Activated T-cell treated with anti-CD3 and anti-CD28 coated beads, Interleukin-2, amount 50 U/mL, for 4 hours (primary cell): ENCODE measurements at regions not wholly inside any gene's neighbourhood (a gene's known extent, or its start where the extent isn't known, plus 50 kb on each side); places are given as distances from the start of the nearest gene placed in this dataset.

ENCODE experiments used
- ATAC-seq, 2 donors: fragments of 200-7000 bp; cut with Tn5 transposase; one replicate each; pipeline ENCODE4 v1.10.0; 2021
- DNase-seq: peaks from one replicate; pipeline ENCODE4 v3.0.0-alpha.2; 2020
- H3K27me3 Mint-ChIP-seq: one replicate; pipeline ENCODE4 v1.8.0; 2021; ENCODE audit warnings: low read depth, mixed read lengths
- H3K36me3 Mint-ChIP-seq: one replicate; pipeline ENCODE4 v1.8.0; 2022; ENCODE audit warnings: mixed read lengths; ENCODE audit not compliant: insufficient read depth
- H3K4me1 Mint-ChIP-seq: one replicate; pipeline ENCODE4 v1.8.0; 2021; ENCODE audit warnings: low read depth, mixed read lengths
- H3K4me3 Mint-ChIP-seq: one replicate; pipeline ENCODE4 v1.8.0; 2021; ENCODE audit warnings: mild to moderate bottlenecking, moderate library complexity, mixed read lengths
- H3K9me3 Mint-ChIP-seq: one replicate; pipeline ENCODE4 v1.8.0; 2021; ENCODE audit warnings: mixed read lengths

DNA sequence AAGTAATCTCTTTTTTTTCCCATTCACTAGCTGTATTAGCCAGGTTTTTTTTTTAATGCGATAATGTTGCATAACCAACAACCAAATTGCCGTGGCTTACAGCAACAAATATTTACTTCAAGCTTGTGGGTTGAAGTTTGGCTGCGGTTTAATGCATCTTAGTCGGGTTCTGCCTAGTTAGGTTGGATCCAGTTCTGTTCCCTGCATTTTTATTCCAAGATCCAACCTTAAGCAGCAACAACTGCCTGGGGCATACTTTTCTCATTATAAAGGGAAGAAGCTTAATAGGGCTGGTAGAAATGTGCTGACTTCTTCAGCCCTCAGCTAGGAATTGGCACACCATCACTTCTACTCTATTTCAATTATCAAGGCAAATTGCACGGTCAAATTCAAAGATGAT lies 1115.5 kb upstream of the AUTS2 start:
- Mint-ChIP-seq H3K36me3 (no peaks in the 10 kb centered on the region), H3K27me3 (no peaks in the 10 kb centered on the region)

DNA sequence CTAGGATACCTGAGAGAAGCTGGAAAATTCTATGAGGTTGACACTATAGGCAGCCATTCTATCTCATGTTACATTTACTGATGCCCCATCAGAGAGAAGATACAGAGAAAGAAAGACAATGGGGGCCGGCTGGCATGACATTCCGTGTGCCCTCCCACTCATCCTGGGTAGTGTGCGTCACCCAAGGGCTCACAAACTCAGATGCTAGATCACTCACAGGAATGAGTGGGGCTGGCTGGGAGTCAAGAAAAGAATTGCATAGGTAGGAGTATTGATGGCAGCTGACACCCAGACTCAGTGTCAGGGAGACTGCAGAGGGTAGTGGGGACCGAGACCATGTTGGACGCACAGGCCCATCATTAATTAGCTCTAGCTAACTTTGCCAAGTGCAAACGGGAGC lies 1113.5 kb upstream of the AUTS2 start:
- DNase-seq (no peak), ATAC-seq (no peak)
- Mint-ChIP-seq H3K9me3 (peaks cover 27% of the 10 kb centered on the region), H3K36me3 (no peaks in the 10 kb centered on the region), H3K4me1 (no peaks in the 10 kb centered on the region), H3K27me3 (no peaks in the 10 kb centered on the region), H3K4me3 (no peak overlapping the region)

More for the DNA sequence above, 1115.5 kb upstream of the AUTS2 start:
- DNase-seq = no peak
- ATAC-seq = no peak
- H3K4me3 Mint-ChIP-seq = no peak overlapping the region
- peaks cover 21% of the 10 kb centered on the region for H3K9me3 Mint-ChIP-seq
- no peaks in the 10 kb centered on the region for H3K4me1 Mint-ChIP-seq

DNA sequence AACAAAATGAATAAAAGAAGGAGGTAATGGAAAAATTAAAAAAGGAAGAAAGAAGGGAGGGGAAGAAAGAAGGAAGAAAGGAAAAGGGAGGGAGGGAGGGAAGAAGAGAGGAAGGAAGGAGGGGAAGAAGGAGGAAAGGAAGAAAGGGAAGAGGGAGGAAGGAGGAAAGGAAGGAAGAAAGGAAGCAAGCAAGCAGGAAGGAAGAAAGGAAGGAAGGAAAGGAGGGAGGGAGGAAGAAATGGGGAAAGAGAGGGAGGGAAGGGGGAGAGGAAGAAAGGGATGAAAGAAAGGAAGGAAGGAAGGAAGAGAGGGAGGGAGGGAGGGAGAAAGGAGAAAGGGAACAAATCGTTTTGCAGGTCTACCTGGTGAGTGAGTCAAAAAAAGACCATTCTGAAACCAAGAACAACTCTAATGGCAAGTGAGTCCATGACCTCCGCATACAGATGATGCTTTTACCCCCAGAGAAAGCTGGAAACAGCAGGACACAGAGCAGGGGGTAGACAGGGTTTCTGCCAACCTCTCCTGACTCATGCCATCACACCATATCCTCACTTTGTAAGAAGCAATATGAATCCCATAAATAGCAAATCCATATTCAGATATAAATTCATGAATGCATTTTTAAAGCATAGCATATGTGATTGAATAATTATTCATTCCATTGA lies 1112.9 kb upstream of the AUTS2 start:
- DNase-seq (no peak), ATAC-seq (no peak)
- no peaks in the 10 kb centered on the region for H3K36me3 Mint-ChIP-seq
- H3K4me1 Mint-ChIP-seq = no peaks in the 10 kb centered on the region
- no peaks in the 10 kb centered on the region for H3K27me3 Mint-ChIP-seq
- H3K9me3 Mint-ChIP-seq = peaks cover 28% of the 10 kb centered on the region
- H3K4me3 Mint-ChIP-seq = no peak overlapping the region

DNA sequence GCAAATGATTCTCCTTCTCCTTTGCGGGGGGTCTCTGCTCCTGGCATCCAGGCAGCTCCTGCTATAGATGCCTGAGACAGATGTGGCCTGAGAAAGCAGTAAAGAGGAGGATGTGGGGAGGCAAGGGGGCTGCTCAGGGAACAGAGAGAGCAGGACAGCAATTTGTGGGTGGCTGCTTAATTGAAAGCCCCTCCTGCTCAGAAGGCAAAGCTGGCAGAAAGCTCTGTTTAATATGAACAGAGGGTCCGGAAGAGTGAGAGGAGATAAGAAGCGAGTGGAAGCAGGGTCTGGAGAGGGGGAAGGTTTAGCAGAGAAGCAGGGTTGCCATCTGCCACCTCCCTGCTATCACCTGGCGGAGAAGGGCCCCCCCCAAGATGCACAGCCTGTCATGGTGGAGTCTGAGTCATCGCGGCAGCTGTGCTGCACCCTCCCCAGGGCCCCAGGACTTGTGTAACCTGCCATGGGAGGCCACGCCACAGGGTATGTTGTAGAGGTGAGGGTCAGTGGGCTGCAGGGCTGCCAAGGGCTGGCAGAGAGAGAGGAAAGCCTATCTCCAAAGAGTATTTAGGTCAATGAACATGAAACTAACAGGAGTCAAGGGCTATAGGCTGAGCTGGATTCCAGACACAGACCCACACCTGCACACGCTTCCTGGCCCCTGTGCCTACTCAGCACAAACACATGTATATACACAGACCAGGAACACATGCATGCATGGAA lies 1109.8 kb upstream of the AUTS2 start:
- no peak for ATAC-seq
- no peaks in the 10 kb centered on the region for H3K4me1 Mint-ChIP-seq
- no peaks in the 10 kb centered on the region for H3K36me3 Mint-ChIP-seq
- no peak overlapping the region for H3K4me3 Mint-ChIP-seq
- no peak for DNase-seq
- no peaks in the 10 kb centered on the region for H3K27me3 Mint-ChIP-seq
- H3K9me3 Mint-ChIP-seq = peaks cover 17% of the 10 kb centered on the region

- H3K4me1 Mint-ChIP-seq = no peaks in the 10 kb centered on the region
- no peaks in the 10 kb centered on the region for H3K27me3 Mint-ChIP-seq
- no peak for DNase-seq
- H3K4me3 Mint-ChIP-seq = no peak overlapping the region
- H3K36me3 Mint-ChIP-seq = no peaks in the 10 kb centered on the region
- ATAC-seq = no peak
- peaks cover 19% of the 10 kb centered on the region for H3K9me3 Mint-ChIP-seq
These were observed 1106.5 kb upstream of the AUTS2 start for GRCh38 chr7:68491523-68492358.

GRCh38 chr7:68492359-68492690 lies 1106.0 kb upstream of the AUTS2 start:
- DNase-seq = no peak
- no peak for ATAC-seq
- no peaks in the 10 kb centered on the region for H3K27me3 Mint-ChIP-seq

DNA sequence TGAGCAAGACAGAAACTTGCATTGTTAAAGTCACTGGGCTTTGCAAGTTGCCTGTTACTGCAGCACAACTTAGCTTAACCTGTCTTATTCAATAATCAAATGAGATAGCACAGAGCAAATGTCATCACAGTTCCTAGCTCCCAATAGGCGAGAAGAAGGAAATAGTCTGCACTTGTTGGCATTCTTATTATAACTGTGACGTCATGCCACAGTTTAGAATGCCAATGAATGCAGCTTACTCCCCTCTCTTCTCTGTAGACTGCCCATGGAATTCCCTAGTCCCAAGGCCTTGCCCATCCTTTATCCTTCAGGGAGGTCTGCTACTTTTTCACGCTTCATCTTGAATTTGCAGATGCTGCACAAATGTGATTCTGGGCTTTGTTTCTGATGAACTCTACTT lies 1094.9 kb upstream of the AUTS2 start:
- H3K9me3 Mint-ChIP-seq = peaks cover 25% of the 10 kb centered on the region
- no peaks in the 10 kb centered on the region for H3K4me1 Mint-ChIP-seq
- ATAC-seq (no peak), DNase-seq (no peak)
- no peak overlapping the region for H3K4me3 Mint-ChIP-seq
- no peaks in the 10 kb centered on the region for H3K27me3 Mint-ChIP-seq
- no peaks in the 10 kb centered on the region for H3K36me3 Mint-ChIP-seq

More at GRCh38 chr7:68492359-68492690, 1106.0 kb upstream of the AUTS2 start:
- Mint-ChIP-seq H3K4me1 (no peaks in the 10 kb centered on the region), H3K9me3 (peaks cover 16% of the 10 kb centered on the region), H3K36me3 (no peaks in the 10 kb centered on the region), H3K4me3 (no peak overlapping the region)

DNA sequence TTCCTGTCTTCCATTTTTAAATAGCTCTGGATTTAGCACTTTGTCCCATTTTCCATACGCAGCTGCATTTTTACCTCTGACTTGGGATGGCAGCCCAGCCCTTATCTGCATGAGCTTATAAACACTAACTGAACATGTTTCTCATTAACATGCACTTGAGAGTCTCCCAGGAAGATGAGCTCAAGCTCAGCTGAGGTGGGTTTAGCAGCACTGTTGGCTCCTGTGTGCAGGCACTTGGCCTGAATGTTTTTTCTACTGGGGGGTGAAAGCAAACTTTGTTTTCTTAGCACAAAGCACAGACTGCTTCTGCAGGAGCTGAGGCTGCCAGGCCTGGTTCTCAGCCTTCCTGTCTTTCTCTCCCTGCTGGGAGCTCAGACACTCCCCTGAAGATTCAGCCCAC lies 1093.6 kb upstream of the AUTS2 start:
- ATAC-seq = no peak
- H3K4me1 Mint-ChIP-seq = no peaks in the 10 kb centered on the region
- H3K27me3 Mint-ChIP-seq = no peaks in the 10 kb centered on the region
- DNase-seq = no peak
- H3K36me3 Mint-ChIP-seq = no peaks in the 10 kb centered on the region
- no peak overlapping the region for H3K4me3 Mint-ChIP-seq
- H3K9me3 Mint-ChIP-seq = peaks cover 33% of the 10 kb centered on the region

GRCh38 chr7:68505721-68506120 lies 1092.6 kb upstream of the AUTS2 start:
- peaks cover 39% of the 10 kb centered on the region for H3K9me3 Mint-ChIP-seq

GRCh38 chr7:68507668-68508067 lies 1090.6 kb upstream of the AUTS2 start:
- Mint-ChIP-seq H3K9me3 (peaks cover 40% of the 10 kb centered on the region), H3K36me3 (no peaks in the 10 kb centered on the region), H3K4me3 (no peak overlapping the region), H3K4me1 (no peaks in the 10 kb centered on the region), H3K27me3 (no peaks in the 10 kb centered on the region)
- DNase-seq = no peak
- no peak for ATAC-seq

More at GRCh38 chr7:68505721-68506120, 1092.6 kb upstream of the AUTS2 start:
- Mint-ChIP-seq H3K4me3 (no peak overlapping the region), H3K27me3 (no peaks in the 10 kb centered on the region), H3K36me3 (no peaks in the 10 kb centered on the region), H3K4me1 (no peaks in the 10 kb centered on the region)
- no peak for DNase-seq
- no peak for ATAC-seq

GRCh38 chr7:68509054-68509453 lies 1089.2 kb upstream of the AUTS2 start:
- no peak for DNase-seq
- Mint-ChIP-seq H3K27me3 (no peaks in the 10 kb centered on the region), H3K36me3 (no peaks in the 10 kb centered on the region), H3K4me3 (no peak overlapping the region), H3K4me1 (no peaks in the 10 kb centered on the region), H3K9me3 (peaks cover 40% of the 10 kb centered on the region)
- no peak for ATAC-seq

- Mint-ChIP-seq H3K27me3 (no peaks in the 10 kb centered on the region), H3K36me3 (no peaks in the 10 kb centered on the region), H3K4me1 (no peaks in the 10 kb centered on the region), H3K9me3 (peaks cover 37% of the 10 kb centered on the region), H3K4me3 (no peak overlapping the region)
- ATAC-seq = no peak
- DNase-seq = no peak
These were observed 1088.7 kb upstream of the AUTS2 start for GRCh38 chr7:68509603-68510002.

DNA sequence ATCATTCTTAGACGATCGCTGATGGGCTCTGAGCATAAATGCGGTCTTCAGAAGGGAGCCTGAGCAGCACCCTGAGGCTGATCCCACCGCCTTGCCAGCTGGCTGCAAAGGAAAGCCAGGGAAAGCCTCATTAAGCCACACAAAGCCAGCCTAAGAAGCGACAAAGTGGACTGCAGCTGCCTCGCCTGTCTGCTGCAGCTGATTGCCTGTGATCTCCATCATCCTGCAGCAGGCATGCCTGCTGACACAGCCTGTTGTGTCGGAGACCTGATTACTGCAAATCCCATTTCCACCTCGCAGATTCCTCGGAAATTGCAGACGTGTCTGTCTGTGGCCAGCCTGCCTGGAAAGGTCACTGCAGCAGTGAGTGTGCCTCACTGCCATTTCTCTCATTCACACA lies 1087.0 kb upstream of the AUTS2 start:
- Mint-ChIP-seq H3K4me3 (no peak overlapping the region), H3K36me3 (no peaks in the 10 kb centered on the region), H3K27me3 (no peaks in the 10 kb centered on the region), H3K9me3 (peaks cover 33% of the 10 kb centered on the region), H3K4me1 (no peaks in the 10 kb centered on the region)
- ATAC-seq = no peak
- no peak for DNase-seq

GRCh38 chr7:68512466-68512865 lies 1085.8 kb upstream of the AUTS2 start:
- Mint-ChIP-seq H3K4me3 (no peak overlapping the region), H3K27me3 (no peaks in the 10 kb centered on the region), H3K9me3 (peaks cover 28% of the 10 kb centered on the region), H3K4me1 (no peaks in the 10 kb centered on the region), H3K36me3 (no peaks in the 10 kb centered on the region)
- no peak for ATAC-seq
- no peak for DNase-seq

- peaks cover 9% of the 10 kb centered on the region for H3K9me3 Mint-ChIP-seq
- no peaks in the 10 kb centered on the region for H3K4me1 Mint-ChIP-seq
- H3K4me3 Mint-ChIP-seq = no peak overlapping the region
- no peaks in the 10 kb centered on the region for H3K27me3 Mint-ChIP-seq
- no peak for DNase-seq
- no peaks in the 10 kb centered on the region for H3K36me3 Mint-ChIP-seq
- no peak for ATAC-seq
These were observed 1080.2 kb upstream of the AUTS2 start for GRCh38 chr7:68518060-68518459.
